ENCODE measurements at regions not wholly inside any gene's neighbourhood (a gene's known extent, or its start where the extent isn't known, plus 50 kb on each side); places are given as distances from the start of the nearest gene placed in this dataset.

GRCh38 chr13:106355866-106356265, 179.6 kb downstream of the EFNB2 start:
- no peak for TF ChIP-seq POLR2A (IDR thresholded peaks at IDR 0.05)
- TF ChIP-seq POLR2AphosphoS5 (IDR thresholded peaks at IDR 0.05), result no peak
- no peak for TF ChIP-seq CTCF (IDR thresholded peaks at IDR 0.05)

Data from breast epithelium (tissue), 3 donors.